Cerebellar cortex (tissue), 1 donor: ENCODE measurements at regions not wholly inside any gene's neighbourhood (a gene's known extent, or its start where the extent isn't known, plus 50 kb on each side); places are given as distances from the start of the nearest gene placed in this dataset.

Experiments used
- DNase-seq: peaks from one replicate; pipeline ENCODE4 v3.0.0-alpha.2; 2015; ENCODE audit warnings: low spot score

DNA sequence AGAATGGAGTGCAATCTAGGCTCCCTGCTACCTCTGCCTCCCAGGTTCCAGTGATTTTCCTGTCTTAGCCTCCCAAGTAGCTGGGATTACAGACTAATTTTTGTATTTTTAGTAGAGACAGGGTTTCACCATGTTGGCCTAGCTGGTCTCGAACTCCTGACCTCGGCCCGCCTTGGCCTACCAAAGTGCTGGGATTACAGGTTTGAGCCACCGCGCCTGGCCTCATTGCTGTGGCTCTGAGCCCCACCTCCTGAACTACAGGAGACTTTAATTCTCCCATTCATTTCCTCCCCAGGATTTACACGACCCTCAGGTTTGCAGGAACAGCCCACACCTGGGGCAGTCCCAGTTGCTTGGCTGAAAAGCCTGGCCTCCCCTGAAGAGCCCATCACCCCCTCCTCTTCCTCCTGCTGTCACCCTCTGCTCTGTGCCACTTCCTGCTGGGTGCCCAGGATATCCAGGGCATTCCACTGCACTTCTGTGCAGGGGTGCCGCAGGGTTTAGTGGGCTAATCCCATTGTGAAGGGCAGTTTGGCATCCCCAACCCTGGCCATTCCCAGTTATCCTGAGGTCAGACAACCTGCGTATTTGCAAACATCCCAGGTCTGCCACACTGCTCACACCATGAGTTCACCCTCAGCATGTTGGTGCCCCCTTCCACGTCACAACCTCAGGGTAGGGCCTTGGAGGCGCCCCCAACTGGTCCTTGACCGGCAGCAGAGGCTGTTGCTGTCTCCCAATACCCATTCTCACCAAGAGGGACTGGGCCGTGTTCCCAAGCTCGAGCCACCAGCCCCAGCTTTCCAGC is 265.0 kb upstream of the IRX4 start:
- no peak for DNase-seq

- no peak for DNase-seq
Measured at GRCh38 chr5:2143646-2144353, 261.1 kb upstream of the IRX4 start.

GRCh38 chr5:2143088-2143487 is 260.4 kb upstream of the IRX4 start:
- no peak for DNase-seq

DNA sequence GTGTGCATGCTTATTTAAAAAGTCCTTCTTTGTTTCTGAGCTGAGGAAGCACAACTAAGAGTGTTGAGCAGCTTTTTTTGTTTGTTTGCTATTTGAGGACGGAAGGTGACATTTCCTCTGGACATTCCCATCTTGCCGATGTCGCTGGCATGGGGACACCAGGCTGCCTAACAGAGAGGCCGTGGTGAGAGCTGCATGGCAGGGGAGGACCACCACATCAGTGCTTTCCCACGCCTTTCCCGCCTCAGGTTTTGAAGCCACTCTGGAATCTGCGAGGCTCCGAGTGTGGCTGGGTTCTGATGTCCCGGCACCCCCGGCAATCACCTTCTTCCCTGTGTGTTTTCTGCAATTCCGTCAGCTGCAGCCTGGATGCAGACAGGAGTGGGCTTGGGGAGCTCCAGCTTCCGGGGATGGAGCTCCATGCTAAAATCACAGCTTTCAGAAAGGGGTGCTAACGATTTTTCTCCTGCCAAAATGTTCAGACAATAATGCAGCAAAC is 259.8 kb upstream of the IRX4 start:
- no peak for DNase-seq

GRCh38 chr5:2141254-2142000 is 258.7 kb upstream of the IRX4 start:
- DNase-seq: no peak

DNA sequence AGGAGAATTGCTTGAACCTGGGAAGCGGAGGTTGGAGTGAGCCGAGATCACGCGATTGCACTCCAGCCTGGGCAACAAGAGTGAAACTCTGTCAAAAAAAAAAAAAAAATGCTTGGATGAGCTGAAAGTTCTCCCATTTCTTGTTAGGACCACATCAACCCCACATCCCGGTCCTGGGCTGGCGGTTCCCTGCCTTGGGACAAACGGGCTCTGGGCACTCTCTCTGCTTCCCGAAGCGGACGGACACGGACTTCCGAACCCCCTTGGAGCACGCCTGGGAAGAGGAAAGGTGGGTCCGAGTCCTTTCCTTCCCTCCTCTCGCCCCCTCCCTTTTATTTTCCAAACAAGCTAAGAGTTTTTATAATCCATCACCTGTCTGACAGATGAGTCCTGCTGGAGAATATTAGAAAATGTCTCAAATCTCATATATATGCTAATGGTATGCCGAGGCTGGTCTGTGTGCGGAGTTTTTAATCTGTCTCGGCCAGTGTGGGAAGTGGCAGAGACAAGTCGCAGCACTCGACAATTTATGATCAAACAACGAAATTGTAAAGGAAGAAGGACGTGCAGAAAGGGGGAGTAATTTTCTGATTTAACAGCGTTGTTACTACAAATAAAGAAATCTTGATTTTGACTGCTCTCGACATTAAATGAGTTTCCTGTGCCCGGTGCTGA is 257.9 kb upstream of the IRX4 start:
- no peak for DNase-seq

DNA sequence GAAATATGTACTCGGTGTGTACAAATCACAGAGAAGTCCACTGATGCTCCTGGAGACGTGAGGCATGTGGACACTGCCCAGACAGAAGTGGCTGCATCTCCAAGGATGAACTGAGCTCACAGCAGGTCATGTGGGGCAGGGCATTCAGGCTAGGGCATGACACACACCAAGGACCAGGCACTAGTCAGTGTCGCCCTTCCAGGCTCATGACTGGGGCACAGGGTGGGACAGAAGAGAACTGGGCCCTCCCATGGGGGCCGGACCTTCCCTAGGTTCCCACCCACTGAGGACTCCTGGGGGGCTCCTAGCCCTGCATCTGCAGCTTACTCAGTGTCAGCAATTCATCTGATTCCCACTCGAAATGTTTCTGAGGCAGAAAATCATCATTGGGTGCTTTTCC is 256.8 kb upstream of the IRX4 start:
- no peak for DNase-seq

DNA sequence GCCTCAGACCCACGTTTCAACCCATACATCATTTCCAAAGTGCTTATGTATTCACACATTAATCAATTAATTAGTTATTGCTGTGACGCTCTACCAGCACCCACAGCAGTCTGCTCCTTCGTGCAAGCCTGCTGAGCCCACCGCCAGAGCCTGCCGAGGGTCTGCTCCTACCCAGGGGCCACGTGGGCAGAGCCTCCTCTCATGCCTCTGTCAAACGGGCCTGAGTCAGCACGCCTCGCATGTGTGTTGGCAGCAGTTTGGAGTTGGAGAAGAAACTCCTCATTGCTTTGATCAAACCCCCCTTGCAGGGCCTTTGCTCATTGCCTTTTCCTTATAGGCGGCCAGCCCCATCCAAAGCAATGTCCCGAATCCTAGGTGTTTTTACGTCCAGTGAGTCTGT is 256.2 kb upstream of the IRX4 start:
- DNase-seq: no peak

DNA sequence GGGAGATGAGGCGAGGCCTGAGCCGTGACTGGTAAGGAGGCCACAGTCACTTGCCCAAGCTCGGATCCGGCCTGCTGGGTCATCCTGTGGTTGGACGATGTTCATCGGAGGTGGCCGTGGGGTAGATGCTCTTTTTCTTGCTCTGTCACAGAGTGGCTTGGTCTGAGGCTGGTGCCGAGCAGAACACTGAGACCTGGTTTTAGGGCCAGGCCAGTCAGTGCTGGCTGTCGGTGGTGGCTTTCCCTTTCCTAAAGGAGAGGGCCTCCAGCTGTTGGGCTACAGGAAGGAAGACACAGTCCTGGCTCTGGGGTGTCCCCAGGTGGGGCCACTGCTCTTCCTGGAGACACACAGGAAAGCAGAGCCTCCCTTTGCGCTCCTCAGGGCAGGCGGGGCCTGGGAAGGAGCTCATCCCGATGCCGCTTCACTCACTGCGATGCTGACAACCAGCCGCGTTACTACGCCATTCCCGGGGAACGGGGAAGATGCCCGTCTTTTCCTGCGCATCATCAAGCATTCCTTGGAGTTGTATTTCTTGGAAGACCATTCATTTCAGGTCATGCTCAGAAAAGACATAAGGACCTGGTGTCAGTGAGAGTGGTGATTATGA is 254.8 kb upstream of the IRX4 start:
- DNase-seq: no peak

DNA sequence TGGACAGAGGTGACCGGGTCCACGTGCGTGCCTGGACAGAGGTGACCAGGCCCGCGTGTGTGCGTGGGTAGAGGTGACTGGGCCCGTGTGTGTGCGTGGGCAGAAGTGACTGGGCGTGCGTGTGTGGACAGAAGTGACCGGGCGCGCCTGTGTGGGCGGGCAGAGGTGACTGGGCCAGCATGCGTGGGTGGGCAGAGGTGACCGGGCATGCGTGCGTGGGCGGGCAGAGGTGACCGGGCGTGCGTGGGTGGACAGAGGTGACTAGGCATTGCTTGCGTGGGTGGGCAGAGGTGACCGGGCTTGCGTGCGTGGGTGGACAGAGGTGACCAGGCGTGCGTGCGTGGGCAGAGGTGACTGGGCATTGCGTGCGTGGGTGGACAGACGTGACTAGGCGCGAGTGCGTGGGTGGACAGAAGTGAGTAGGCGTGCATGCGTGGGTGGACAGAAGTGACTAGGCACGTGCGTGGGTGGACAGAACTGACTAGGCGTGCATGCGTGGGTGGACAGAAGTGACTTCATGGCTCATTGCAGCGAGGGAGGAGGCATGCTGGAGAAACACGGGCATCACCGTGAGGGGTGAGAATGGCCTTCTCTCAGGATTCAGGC is 254.1 kb upstream of the IRX4 start:
- DNase-seq: no peak

DNA sequence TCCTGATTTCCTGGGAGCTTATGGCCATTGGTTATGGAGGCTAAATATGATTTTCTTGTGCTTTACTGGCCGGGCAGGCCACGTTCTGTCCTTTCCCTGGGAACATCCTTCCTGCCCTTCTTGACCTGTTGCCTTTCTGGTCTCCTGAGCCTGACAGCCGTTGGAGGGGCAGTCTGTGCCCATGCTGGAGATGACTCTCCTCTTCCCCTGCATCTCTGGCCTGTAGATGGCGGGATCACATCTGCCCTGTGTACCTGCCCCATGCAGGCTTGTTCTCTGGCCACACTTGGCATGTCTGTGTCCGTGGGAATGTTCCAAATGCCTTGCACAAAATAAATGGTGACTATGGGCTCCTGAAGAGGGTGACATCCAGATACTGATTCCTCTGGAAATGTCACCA is 253.1 kb upstream of the IRX4 start:
- no peak for DNase-seq

- no peak for DNase-seq
Measured at GRCh38 chr5:2135354-2135753, 252.6 kb upstream of the IRX4 start.

GRCh38 chr5:2134543-2135292 is 252.0 kb upstream of the IRX4 start:
- no peak for DNase-seq

DNA sequence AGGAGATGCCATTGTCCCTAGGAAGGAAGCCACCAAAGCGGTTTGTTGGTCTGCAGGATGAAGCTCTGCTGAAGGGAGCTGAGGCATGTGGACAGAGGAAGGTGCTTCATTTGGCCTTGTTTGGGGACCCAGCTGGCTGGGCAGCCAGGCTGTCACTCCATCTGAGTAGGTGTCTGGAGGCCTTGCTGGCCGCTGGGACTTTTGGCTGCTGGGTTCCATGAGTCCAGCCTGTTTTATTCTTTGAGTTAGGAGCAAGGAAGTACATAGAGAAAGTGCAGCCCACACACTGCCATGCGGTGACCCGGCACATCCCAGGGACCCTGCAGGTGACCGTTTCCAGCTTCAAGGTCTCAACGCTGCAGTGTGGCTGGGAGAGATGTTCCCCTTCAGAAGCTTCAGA is 251.2 kb upstream of the IRX4 start:
- no peak for DNase-seq

GRCh38 chr5:2133080-2133479 is 250.4 kb upstream of the IRX4 start:
- DNase-seq: no peak

- no peak for DNase-seq
Measured at GRCh38 chr5:2132497-2132847, 249.7 kb upstream of the IRX4 start.

DNA sequence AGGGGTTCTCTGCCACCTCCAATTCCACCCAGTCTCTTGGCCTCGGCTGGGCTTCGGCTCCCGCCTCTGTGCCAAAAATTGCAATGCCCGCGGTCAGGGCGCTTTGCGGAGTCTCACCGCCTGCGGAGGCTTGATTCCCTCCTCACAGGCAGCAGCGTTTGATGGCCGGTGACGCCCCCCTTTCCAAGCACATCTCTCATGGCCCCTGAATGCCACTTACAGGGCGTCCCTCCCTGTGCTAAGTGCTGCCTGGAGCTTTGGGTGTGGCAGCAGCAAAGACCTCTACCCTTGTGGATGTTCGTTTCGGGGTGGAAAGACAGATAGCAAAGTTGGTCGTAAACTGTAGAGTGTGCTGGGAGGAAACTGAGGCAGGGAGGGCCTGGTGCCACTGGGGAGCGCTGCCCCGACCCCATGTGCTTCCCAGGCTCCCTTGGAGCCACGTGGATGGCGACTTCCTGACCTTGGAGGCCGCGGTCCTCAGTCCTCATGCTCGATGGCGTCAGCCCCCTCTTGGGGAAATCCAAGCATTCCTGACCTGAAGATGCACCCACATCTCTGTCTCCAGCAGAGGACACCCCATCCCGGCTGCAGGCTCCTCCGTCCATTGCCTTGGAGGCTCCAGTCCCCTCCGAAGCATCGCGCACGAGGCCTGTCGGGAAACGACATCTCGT is 249.2 kb upstream of the IRX4 start:
- no peak for DNase-seq

GRCh38 chr5:2131196-2131595 is 248.5 kb upstream of the IRX4 start:
- DNase-seq: no peak

DNA sequence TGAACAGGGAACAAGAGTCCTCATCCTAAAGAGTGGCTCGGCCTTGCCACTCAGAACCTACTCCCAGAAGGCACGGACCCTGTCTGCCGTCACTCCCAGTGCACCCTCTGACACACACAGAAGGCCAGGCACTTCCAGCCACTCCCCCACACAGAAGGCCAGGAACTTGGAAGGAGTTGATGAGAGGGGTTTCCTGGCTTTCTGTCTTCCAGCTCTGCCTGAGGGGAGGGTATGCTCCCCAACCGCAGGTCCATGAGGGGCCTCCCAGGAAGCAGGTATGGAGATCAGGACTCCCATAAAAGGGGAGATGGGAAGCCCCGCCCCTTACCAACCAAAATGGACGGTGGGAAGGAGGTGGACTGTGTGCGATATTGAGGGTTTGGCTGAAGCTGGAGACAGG is 247.6 kb upstream of the IRX4 start:
- no peak for DNase-seq
